Embryonic facial prominence (tissue), 1 donor: ENCODE measurements at regions not wholly inside any gene's neighbourhood (a gene's known extent, or its start where the extent isn't known, plus 50 kb on each side); places are given as distances from the start of the nearest gene placed in this dataset.
"Not testable (repeated sequence)": the region's sequence is repeated elsewhere in the genome, so short reads cannot be mapped to it uniquely, and the experiment has no call there.

Experiments
- DNase-seq: peaks from one replicate; pipeline ENCODE4 v3.0.0-alpha.2; 2016; ENCODE audit errors: extremely low spot score

GRCh38 chr15:24150542-24150941 is 463.4 kb upstream of the NDN start:
- DNase-seq: no peak

- not testable (repeated sequence) for DNase-seq
Observed at GRCh38 chr15:24158306-24158705, 471.2 kb upstream of the NDN start.

GRCh38 chr15:24165512-24165911 is 478.4 kb upstream of the NDN start:
- DNase-seq: not testable (repeated sequence)

GRCh38 chr15:24202297-24202696 is 473.3 kb upstream of the NPAP1 start:
- not testable (repeated sequence) for DNase-seq

GRCh38 chr15:24211742-24212476 is 463.7 kb upstream of the NPAP1 start:
- not testable (repeated sequence) for DNase-seq

GRCh38 chr15:24223739-24224138 is 451.8 kb upstream of the NPAP1 start:
- DNase-seq: no peak

GRCh38 chr15:24224161-24224560 is 451.4 kb upstream of the NPAP1 start:
- no peak for DNase-seq

- DNase-seq: not testable (repeated sequence)
Observed at GRCh38 chr15:24228922-24229321, 446.7 kb upstream of the NPAP1 start.

- not testable (repeated sequence) for DNase-seq
Observed at GRCh38 chr15:24233134-24233533, 442.4 kb upstream of the NPAP1 start.

- not testable (repeated sequence) for DNase-seq
Observed at GRCh38 chr15:24240580-24240979, 435.0 kb upstream of the NPAP1 start.

GRCh38 chr15:24259106-24259505 is 416.5 kb upstream of the NPAP1 start:
- DNase-seq: not testable (repeated sequence)

- DNase-seq: not testable (repeated sequence)
Observed at GRCh38 chr15:24260407-24260806, 415.2 kb upstream of the NPAP1 start.

- not testable (repeated sequence) for DNase-seq
Observed at GRCh38 chr15:24260854-24261253, 414.7 kb upstream of the NPAP1 start.

GRCh38 chr15:24268536-24269165 is 406.9 kb upstream of the NPAP1 start:
- DNase-seq: not testable (repeated sequence)

- no peak for DNase-seq
Observed at GRCh38 chr15:24269166-24269571, 406.4 kb upstream of the NPAP1 start.

- no peak for DNase-seq
Observed at GRCh38 chr15:24269923-24270322, 405.7 kb upstream of the NPAP1 start.

GRCh38 chr15:24271496-24272244 is 403.9 kb upstream of the NPAP1 start:
- not testable (repeated sequence) for DNase-seq

- DNase-seq: no peak
Observed at GRCh38 chr15:24292837-24293236, 382.7 kb upstream of the NPAP1 start.

- DNase-seq: not testable (repeated sequence)
Observed at GRCh38 chr15:24300804-24301368, 374.7 kb upstream of the NPAP1 start.

- not testable (repeated sequence) for DNase-seq
Observed at GRCh38 chr15:24301999-24302398, 373.6 kb upstream of the NPAP1 start.

- not testable (repeated sequence) for DNase-seq
Observed at GRCh38 chr15:24304747-24305146, 370.8 kb upstream of the NPAP1 start.

- DNase-seq: not testable (repeated sequence)
Observed at GRCh38 chr15:24305643-24306042, 369.9 kb upstream of the NPAP1 start.
